ENCODE measurements at regions not wholly inside any gene's neighbourhood (a gene's known extent, or its start where the extent isn't known, plus 50 kb on each side); places are given as distances from the start of the nearest gene placed in this dataset.
A peak's percentile ranks its signal among the peaks of the same experiment; 100 is the strongest.
"Not testable (repeated sequence)": the region's sequence is repeated elsewhere in the genome, so short reads cannot be mapped to it uniquely, and the experiment has no call there.

DNA sequence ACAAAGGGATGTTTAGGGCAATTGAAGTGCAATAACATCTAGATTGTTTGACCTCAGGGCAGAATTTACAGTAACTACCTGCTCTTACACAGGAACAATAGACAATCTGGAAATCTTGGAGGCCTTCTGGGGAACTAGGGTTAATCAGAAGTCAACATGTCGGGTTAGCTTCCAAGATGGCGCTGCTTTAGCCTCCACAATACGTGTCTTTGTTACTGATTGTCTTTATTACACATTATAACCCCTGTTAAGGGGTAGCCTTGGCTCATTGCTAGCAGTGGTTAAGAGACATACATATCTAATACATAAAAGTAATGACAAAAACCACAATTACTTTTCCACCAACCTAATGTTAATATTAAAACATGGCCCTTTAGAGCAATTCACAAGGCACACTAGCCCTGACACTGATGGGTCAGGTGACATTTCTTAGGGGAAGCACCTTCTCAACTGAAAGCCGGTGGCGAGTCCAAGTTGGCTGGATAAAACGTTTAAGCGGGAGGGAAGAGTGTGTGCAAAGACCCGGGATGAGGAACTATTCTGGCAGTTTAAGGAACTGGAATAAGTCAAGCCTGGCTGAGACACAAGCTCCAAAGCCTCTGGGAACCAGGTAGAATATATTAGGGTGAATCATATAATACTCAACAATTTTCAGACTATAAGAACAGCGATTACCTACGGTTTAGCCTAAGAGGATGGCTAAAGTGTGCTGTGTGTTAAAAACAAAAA lies 236.9 kb downstream of the BCAS1 start:
- no peak for DNase-seq

DNA sequence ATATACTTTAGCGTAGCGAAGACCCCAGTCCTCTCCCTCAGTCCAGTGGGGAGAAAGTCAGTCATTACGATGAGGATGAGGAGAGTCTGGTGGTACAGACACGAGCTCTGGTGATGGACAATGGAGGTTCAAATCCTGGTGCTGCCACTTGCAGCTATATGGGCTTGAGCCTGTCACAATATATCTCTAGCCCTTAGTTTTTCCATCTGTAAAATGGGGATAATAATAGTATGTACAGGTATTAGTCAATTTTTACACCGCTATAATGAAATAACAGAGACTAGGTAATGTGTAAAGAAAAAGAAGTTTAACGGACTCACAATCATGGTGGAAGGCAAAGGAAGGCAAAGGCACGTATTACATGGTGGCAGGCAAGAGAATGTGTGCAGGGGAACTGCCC lies 237.9 kb downstream of the BCAS1 start:
- no peak for DNase-seq

- no peak for DNase-seq
Measured at GRCh38 chr20:53831812-53832211, 238.2 kb upstream of the ZNF217 start.

DNA sequence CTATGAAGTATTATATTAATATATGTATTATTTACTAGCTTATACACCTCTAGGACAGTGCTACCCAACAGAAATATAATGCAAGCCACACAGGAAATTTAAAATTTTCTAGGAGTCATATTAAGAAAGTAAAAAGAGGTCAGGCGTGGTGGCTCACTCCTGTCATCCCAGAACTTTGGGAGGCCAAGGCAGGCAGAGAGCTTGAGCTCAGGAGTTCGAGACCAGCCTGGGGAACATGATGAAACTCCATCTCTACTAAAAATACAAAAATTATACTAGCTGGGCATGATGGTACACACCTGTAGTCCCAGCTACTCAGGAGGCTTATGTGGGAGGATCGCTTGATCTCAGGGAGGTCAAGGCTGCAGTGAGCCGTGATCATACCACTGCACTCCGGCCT lies 237.6 kb upstream of the ZNF217 start:
- no peak for DNase-seq

DNA sequence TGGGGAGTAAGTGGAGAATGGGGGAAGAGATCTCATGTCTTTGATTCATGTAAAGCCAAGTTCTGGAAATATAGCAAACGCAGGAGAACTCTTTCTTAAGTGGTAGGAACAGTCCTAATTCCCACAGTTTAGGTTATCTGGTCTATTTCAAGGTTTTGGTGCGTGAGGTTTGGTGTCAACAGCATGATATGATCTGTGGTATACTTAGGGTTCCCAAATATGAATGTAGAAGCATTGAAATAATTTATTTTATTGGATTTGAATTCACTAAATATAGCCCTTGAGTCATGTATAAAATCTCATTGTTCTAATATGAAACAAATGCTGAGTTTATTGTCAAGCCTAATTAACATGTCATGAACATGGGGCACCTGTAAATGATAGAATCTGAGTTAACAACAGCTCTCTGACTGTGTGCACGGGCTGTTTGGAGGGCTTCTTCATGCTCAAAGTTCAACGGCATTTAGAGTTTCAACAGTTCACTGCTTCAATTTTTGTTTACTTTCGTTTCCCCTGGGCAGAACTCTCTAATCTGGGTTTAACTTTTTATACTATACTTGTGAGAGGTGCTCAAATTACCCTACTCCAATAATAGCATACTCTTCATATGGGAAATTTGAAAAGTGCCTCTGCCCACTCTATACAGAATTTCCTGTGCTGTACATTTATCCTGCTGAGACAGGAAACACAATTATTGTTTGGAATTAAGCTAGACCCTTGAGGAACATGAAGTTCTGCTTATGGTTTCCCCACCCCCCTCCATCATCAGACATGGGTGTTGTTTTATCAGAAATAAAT lies 236.3 kb upstream of the ZNF217 start:
- DNase-seq, result peak; percentile 83

DNA sequence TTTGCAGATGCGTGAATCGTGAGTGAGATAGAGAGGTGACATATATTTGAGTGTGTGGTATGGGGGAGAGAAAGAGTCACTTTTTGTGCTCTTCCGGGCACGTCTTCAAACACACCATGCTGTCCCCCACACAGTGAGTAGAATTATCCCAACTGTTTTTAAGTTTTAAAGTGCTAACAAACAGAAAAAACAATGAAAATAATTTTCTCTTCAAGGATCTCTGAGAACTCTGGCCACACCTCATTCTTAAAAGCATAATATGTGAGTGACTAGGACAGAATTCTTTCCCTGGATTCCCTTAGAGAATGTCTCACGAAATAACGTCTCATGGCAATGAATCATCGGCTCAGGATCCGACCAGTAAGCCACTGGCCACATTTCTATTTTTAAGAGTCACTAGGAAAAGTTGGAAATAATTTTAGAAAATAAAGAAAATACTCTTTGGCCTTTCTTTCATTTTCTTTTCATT lies 235.7 kb upstream of the ZNF217 start:
- peak; percentile 98 for DNase-seq

GRCh38 chr20:53828682-53829254 lies 235.1 kb upstream of the ZNF217 start:
- DNase-seq, result peak; percentile 97

DNA sequence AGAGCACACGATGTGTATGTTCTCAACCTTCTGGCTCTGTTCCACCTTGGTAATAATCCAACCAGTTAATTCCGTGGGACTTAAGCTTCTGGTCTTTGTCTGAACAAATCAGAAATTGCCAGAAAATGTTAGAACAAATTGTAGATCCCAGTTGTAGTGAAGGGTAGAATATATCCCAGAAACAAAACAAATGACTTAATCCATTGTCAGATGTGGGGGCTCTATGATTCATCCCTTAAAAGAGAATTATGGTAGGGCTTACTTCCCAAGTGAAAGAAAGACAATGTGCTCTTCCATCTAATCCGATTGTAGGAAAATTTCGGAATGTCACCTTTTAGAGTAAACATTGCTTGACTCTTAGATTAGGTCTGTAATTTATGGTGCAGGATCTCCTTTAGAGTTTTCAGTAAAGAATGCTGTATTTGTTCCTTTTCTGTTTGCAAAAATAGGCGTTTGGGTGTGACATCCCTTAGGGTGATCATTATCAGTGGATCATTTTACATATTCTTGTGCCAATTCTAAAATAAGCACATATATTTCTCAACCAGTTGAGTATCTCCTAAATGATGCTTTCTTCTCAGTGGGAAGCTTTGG lies 234.5 kb upstream of the ZNF217 start:
- peak; percentile 98 for DNase-seq

DNA sequence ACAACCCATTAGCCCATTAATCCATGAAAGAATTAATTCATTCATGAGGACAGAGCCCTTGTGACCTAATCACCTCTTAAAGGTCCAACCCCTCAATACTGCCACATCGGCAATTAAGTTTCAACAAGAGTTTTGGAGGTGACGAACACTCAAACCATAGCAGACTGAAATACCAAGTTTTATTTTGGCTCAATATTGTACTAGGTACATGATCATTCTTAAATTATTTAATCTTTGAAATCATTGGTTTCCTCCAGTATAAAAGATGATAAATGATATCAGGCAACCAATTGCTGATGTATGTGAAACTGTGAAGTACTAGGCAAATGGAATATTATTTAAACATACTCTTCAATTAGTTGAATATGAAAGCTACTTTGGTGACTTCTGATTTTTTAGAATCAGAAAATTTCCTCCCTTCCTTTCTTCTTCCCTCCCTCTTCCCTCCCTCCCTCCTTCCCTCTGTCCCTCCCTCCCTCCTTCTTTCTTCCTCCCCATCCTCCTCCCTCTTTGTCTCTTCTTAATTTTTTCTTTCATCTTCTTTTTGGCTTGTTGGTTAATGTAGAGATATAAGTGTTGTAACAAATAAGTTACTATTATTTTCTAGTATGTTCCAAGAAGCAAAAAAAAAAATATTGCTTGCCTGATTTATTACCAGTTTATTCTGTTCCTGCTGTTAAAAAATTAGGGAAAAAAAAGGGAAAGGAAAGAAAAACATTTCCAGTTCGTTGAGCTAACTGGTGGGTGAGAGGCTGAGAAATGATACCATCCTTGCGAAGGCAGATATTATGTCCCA lies 233.9 kb upstream of the ZNF217 start:
- no peak for DNase-seq

DNA sequence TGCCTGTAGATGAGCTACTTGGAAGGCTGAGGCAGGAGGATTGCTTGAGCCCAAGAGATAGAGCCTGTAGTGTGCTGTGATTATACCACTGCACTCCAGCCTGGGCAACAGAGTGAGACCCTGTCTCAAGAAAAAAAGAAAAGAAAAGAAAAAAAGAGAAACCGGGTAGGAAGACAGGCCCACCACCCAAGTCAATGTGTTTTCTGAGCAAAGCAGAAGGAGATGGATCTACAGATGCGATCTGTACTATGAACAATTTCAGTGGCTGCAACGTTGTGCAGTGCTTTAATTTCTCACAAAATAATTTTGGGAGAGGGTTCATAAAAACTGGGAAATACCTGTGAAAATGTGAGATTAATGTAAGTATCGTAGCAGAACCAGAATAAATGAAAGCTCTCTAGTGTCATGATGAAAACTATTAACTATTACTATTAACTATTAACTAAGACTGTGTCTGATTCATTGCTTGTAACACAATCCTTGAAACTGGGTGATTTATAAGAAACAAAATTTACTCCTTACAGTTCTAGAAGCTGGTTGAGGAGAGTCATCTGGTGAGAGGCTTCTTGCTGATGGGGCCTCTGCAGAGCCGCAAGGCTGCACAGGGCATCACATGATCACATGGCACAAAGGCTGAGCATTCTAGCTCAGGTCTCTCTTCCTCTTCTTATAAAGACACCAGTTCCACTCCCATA lies 233.1 kb upstream of the ZNF217 start:
- DNase-seq, result no peak

- DNase-seq, result no peak
Measured at GRCh38 chr20:53826090-53826489, 232.5 kb upstream of the ZNF217 start.

GRCh38 chr20:53825282-53825681 lies 231.6 kb upstream of the ZNF217 start:
- DNase-seq, result no peak

DNA sequence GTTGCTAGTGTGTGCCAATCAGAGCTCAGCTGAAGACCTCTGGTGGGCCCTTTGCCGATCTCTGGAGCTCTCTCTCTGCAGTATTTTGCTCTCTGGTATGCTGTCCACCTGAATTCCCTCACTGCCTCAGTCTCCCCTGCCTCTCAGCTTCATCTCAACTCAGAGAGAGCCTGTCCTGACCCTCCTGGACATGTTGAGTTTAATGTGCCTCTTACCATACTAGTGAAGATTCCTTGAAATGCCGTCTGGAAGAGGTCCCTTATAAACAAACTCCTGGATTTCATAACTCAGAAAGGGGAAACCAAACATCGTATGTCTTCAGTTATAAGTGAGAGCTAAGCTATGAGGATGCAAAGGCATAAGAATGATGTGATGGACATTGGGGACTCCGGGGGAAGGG lies 231.1 kb upstream of the ZNF217 start:
- no peak for DNase-seq

GRCh38 chr20:53823121-53823764 lies 229.6 kb upstream of the ZNF217 start:
- no peak for DNase-seq

DNA sequence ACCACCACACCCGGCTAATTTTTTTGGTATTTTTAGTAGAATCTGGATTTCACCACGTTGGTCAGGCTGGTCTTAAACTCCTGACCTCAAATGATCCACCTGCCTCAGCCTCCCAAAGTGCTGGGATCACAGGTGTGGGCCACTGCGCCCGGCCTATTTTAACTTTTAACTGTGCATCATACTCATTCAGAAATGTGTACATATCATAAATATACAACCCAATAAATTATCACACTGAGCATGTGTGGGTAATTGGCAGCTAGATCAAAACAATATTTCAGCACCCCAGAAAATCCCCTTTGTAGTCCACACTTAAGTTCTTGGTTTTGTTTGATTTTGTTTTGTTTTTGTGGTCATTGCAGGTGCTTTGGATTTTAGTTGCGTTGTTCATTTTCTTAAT lies 228.9 kb upstream of the ZNF217 start:
- DNase-seq, result no peak

DNA sequence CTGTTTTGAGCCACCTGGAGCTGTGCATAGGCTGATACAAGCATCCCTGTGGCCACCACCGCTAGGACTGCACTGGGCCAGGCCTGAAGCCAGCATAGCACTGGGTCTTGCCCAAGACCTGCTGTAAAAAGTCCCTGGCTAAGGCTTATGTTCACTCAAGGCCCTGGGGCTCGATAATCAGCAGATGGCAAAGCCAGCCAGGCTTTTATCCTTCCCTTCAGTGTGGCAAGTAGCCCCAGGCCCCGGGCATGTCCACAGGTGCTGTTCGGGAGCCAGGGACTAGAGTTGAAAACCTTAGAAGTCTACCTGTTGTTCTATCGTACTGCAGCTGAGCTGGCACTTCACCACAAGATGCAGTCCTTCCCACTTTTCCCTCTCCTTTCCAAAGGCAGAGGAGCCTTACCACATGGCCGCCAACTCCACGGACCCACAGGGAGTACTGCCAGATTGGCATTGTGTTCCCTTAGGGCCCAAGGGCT lies 226.4 kb upstream of the ZNF217 start:
- no peak for DNase-seq

GRCh38 chr20:53818457-53819177 lies 225.0 kb upstream of the ZNF217 start:
- no peak for DNase-seq

DNA sequence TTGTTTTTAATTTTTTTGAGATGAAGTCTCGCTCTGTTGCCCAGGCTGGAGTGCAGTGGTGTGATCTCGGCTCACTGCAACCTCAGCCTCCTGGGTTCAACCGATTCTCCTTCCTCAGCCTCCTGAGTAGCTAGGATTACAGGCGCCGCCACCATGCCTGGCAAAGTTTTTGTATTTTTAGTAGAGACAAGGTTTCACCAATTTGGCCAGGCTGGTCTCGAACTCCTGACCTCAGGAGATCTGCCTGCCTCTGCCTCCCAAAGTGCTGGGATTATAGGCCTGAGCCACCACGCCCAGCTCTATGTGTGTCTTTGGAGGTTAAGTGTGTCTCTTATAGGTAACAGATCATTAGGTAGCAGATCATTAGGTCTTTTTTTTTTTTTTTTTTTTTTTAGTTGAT lies 223.9 kb upstream of the ZNF217 start:
- not testable (repeated sequence) for DNase-seq

GRCh38 chr20:53816872-53817398 lies 223.3 kb upstream of the ZNF217 start:
- no peak for DNase-seq

GRCh38 chr20:53815509-53815908 lies 221.9 kb upstream of the ZNF217 start:
- DNase-seq, result peak; percentile 39

Measured in fibroblast of skin of right biceps (primary cell).